Effector memory CD8-positive, alpha-beta T cell (primary cell): ENCODE measurements at regions not wholly inside any gene's neighbourhood (a gene's known extent, or its start where the extent isn't known, plus 50 kb on each side); places are given as distances from the start of the nearest gene placed in this dataset.

Experiments
- ATAC-seq: fragments of 150-1000 bp; cut with Tn5 transposase; replicated peaks from 2 replicates; pipeline ENCODE4 v1.10.0; 2021; ENCODE audit warnings: mild to moderate bottlenecking, moderate library complexity
- DNase-seq, 3 experiments: peaks; one replicate each; pipeline ENCODE4 v3.0.0; 2021
- H3K27ac Mint-ChIP-seq, 2 donors: one replicate each; pipeline ENCODE4 v1.8.0; 2022; ENCODE audit warnings: mild to moderate bottlenecking in 2 of 2, mixed read lengths in 2 of 2, moderate library complexity in 2 of 2
- H3K27me3 Mint-ChIP-seq, 2 donors: one replicate each; pipeline ENCODE4 v1.8.0; 2022; ENCODE audit warnings: mixed read lengths in 2 of 2
- H3K36me3 Mint-ChIP-seq: one replicate; pipeline ENCODE4 v1.8.0; 2022; ENCODE audit warnings: mild to moderate bottlenecking, moderate library complexity, mixed read lengths; ENCODE audit not compliant: insufficient read depth
- H3K4me1 Mint-ChIP-seq, 2 donors: one replicate each; pipeline ENCODE4 v1.8.0; 2022; ENCODE audit warnings: low read depth in 2 of 2, mixed read lengths in 2 of 2
- H3K4me3 Mint-ChIP-seq, 2 donors: one replicate each; pipeline ENCODE4 v1.8.0; 2022; ENCODE audit warnings: mild to moderate bottlenecking in 2 of 2, mixed read lengths in 2 of 2, moderate library complexity in 2 of 2
- H3K9me3 Mint-ChIP-seq, 2 donors: one replicate each; pipeline ENCODE4 v1.8.0; 2022; ENCODE audit warnings: mixed read lengths in 2 of 2

DNA sequence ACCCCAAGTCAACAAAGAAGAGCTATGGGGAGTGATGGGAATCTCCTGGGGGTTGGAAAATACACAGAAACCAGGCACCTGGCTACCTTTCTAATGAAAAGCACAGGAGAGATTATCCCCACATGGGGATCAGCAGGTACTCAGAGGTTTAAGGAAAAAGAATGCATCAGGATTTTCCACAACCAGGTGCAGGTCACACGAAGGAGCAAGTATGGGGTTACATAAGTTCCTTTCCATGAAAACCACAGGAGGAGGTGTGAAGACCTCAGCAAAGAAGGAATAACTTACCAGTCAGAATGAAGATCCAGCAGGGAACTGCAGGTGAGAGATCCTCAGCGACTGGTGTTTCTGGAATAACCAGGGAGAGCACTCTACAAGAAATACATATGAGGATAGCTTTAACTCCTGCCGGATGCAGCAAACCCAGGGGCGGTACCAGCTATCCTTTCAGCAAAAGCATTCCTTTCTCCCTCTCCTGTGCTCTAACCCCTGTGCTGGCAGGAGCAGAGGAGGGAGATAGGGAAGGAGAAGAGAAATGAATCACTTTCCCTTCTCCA lies 116.7 kb upstream of the TMEM106B start:
- no peaks in the 10 kb centered on the region for H3K4me1 Mint-ChIP-seq
- no peak overlapping the region for H3K4me3 Mint-ChIP-seq
- ATAC-seq (no peak), DNase-seq (no peak)
- H3K36me3 Mint-ChIP-seq, result no peaks in the 10 kb centered on the region
- no peak overlapping the region for H3K27ac Mint-ChIP-seq
- no peaks in the 10 kb centered on the region for H3K9me3 Mint-ChIP-seq
- peaks cover 14 to 20% of the 10 kb centered on the region in 2 donors for H3K27me3 Mint-ChIP-seq

DNA sequence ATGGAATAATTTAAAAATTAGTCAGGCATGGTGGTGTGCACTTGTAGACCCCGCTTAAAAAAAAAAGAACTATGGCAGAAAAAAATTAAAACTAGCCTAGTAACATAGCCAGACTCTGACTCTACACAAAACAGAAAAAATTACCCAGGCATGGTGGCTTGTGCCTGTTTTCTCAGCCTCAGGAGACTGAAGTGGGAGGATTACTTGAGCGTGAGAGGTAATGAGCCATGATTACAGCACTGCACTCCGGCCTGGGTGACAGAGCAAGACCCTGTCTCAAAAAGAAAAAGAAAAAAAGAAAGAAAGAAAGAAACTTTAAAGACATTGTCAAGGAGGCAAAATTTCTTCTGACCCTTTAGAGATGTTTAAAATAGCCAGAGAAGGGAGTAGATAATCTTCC lies 109.0 kb upstream of the TMEM106B start:
- H3K27ac Mint-ChIP-seq, result no peak overlapping the region
- DNase-seq, result no peak
- no peaks in the 10 kb centered on the region for H3K36me3 Mint-ChIP-seq
- H3K27me3 Mint-ChIP-seq, result no peaks in the 10 kb centered on the region
- no peaks in the 10 kb centered on the region for H3K4me1 Mint-ChIP-seq
- no peak overlapping the region for H3K4me3 Mint-ChIP-seq
- H3K9me3 Mint-ChIP-seq, result no peaks in the 10 kb centered on the region
- no peak for ATAC-seq

- ATAC-seq (no peak), DNase-seq (no peak)
- Mint-ChIP-seq H3K9me3 (no peaks in the 10 kb centered on the region), H3K27ac (no peak overlapping the region), H3K27me3 (no peaks in the 10 kb centered on the region), H3K4me3 (no peak overlapping the region), H3K36me3 (no peaks in the 10 kb centered on the region), H3K4me1 (no peaks in the 10 kb centered on the region)
These were observed 108.6 kb upstream of the TMEM106B start for GRCh38 chr7:12102527-12102926.

- H3K27ac Mint-ChIP-seq, result no peak overlapping the region
- no peak for ATAC-seq
- DNase-seq, result no peak
- peaks cover 2 to 3% of the 10 kb centered on the region in 2 donors for H3K27me3 Mint-ChIP-seq
- no peak overlapping the region for H3K4me3 Mint-ChIP-seq
- H3K4me1 Mint-ChIP-seq, result no peaks in the 10 kb centered on the region
- no peaks in the 10 kb centered on the region for H3K9me3 Mint-ChIP-seq
- H3K36me3 Mint-ChIP-seq, result no peaks in the 10 kb centered on the region
These were observed 107.1 kb upstream of the TMEM106B start for GRCh38 chr7:12103948-12104347.

GRCh38 chr7:12107381-12107780 lies 103.7 kb upstream of the TMEM106B start:
- Mint-ChIP-seq H3K4me3 (no peak overlapping the region), H3K27ac (no peak overlapping the region), H3K36me3 (no peaks in the 10 kb centered on the region), H3K27me3 (peaks cover 30 to 32% of the 10 kb centered on the region in 2 donors), H3K4me1 (peaks cover 3 to 7% of the 10 kb centered on the region in 2 donors), H3K9me3 (no peaks in the 10 kb centered on the region)
- ATAC-seq, result no peak
- no peak for DNase-seq

- ATAC-seq (no peak), DNase-seq (no peak)
- Mint-ChIP-seq H3K27ac (no peak overlapping the region), H3K36me3 (no peaks in the 10 kb centered on the region), H3K4me1 (peaks cover 3 to 7% of the 10 kb centered on the region in 2 donors), H3K4me3 (no peak overlapping the region), H3K27me3 (peaks cover 35 to 37% of the 10 kb centered on the region in 2 donors), H3K9me3 (no peaks in the 10 kb centered on the region)
These were observed 103.2 kb upstream of the TMEM106B start for GRCh38 chr7:12107841-12108254.

- peaks cover 3 to 7% of the 10 kb centered on the region in 2 donors for H3K4me1 Mint-ChIP-seq
- no peak for DNase-seq
These were observed 100.7 kb upstream of the TMEM106B start for GRCh38 chr7:12110425-12110824.

DNA sequence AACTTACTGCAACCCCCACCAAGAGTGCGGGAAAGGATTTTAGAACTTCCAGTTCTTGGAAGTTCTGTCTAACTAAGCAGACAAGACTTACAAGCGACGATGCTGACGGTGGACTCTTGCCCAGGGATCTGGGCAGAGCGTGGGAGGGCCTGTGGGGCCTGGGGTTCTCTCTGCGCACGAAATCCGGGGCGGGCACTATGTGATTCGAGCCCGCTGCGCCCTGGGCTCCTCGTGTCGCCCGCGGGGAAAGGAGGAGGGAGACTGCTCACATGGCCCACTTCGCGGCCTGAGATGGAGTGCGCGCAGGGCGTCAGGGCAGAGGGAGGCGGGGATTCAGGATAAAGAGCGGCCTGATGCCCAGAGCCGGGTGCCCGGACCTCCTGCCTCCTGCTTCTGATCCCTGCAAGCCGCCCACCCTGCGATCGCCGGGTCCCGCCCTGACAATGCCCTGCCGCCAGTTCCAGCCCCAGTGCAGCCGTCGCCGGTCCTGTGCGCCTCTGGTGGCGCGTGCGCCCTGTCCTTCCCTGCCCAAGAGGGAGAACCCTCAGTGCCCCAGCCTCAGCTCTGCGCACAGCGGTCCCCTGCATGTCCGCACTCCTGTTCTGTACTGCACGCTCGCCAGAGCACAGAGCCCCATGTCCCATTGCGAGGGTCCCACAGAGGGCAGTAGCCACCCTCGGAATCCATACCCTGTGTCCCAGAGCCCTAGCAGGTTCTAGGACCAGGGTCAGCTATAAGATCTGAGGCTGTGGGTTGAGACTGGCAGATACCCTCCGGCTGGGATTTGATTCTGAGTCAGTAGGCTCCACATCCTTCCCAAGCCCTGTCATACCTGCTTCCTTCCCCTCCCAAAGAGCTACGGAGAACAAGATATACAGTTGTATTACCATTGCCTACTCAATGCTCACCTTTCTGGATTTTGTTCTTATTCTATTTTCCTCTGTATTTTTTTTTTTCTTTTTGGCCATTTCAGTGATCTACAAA lies 99.4 kb upstream of the TMEM106B start:
- DNase-seq (peak in 1 of 3 experiments; percentile 2), ATAC-seq (peak; percentile 79)
- H3K4me3 Mint-ChIP-seq, result peak overlapping the region; percentile 51 to 69
- no peak overlapping the region for H3K27ac Mint-ChIP-seq
- H3K9me3 Mint-ChIP-seq, result no peaks in the 10 kb centered on the region
- peaks cover 52 to 56% of the 10 kb centered on the region in 2 donors for H3K27me3 Mint-ChIP-seq
- H3K36me3 Mint-ChIP-seq, result no peaks in the 10 kb centered on the region
- peaks cover 3 to 7% of the 10 kb centered on the region in 2 donors for H3K4me1 Mint-ChIP-seq

More at GRCh38 chr7:12110425-12110824, 100.7 kb upstream of the TMEM106B start:
- peaks cover 50 to 52% of the 10 kb centered on the region in 2 donors for H3K27me3 Mint-ChIP-seq
- no peak overlapping the region for H3K4me3 Mint-ChIP-seq
- ATAC-seq, result no peak
- no peak overlapping the region for H3K27ac Mint-ChIP-seq
- no peaks in the 10 kb centered on the region for H3K36me3 Mint-ChIP-seq
- H3K9me3 Mint-ChIP-seq, result no peaks in the 10 kb centered on the region

DNA sequence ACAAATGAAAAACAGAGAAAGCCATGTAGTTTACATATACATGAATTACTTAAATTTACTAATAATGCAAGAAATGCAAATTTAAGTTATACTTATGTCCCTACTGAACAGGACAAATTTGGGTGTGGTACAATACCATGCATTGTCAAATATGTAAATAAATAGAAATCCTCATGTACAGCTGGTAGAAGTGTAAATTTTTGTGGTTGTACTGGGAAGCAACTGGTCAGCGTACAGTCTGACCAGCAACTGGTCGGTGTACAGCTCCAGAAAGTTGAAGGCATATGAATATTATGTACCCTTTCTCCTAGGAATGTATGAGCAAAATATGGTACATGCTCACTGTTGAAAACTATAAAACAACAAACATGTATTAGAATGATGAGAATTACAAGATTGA lies 93.9 kb upstream of the TMEM106B start:
- Mint-ChIP-seq H3K9me3 (no peaks in the 10 kb centered on the region), H3K4me3 (no peak overlapping the region), H3K27me3 (peaks cover 25 to 30% of the 10 kb centered on the region in 2 donors), H3K27ac (no peak overlapping the region), H3K4me1 (peaks cover 0 to 2% of the 10 kb centered on the region in 2 donors), H3K36me3 (no peaks in the 10 kb centered on the region)
- ATAC-seq, result no peak
- DNase-seq, result no peak

DNA sequence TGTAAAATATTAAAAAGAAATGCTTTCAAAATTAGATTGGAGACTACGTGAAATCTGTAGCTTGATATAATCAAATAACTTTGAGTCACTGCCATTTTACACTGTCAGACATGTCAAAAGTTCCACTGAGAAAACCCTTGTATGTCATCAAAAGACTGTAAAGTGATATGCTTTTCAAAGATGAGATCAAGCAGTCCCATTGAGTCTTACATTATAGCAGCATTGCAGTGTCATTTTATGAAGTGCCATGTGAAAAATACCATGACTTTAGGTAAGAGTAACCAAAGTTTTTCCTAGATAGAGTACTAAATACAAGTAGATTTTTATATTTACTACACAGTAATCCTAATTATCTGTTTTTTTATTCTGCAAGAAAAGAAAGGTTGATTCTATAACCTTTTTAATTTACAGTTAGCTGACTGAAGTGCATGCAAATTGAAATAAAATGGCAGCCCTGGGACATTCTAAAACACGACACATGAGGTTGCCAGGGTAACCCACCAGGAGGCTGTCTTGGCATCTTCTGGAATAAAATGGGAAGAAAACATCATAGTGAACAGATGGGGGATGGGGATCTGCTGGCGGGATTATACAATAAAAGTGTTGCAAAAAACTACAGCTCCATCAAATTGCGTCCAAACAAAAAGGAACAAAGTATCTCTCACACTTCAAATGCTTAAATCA lies 91.3 kb upstream of the TMEM106B start:
- Mint-ChIP-seq H3K4me1 (no peaks in the 10 kb centered on the region), H3K4me3 (no peak overlapping the region), H3K9me3 (no peaks in the 10 kb centered on the region), H3K27me3 (peaks cover 27 to 29% of the 10 kb centered on the region in 2 donors), H3K27ac (no peak overlapping the region), H3K36me3 (no peaks in the 10 kb centered on the region)
- ATAC-seq (no peak), DNase-seq (no peak)

- Mint-ChIP-seq H3K27me3 (peaks cover 34 to 36% of the 10 kb centered on the region in 2 donors), H3K36me3 (no peaks in the 10 kb centered on the region), H3K4me1 (no peaks in the 10 kb centered on the region), H3K27ac (no peak overlapping the region), H3K9me3 (no peaks in the 10 kb centered on the region), H3K4me3 (no peak overlapping the region)
- ATAC-seq (no peak), DNase-seq (no peak)
These were observed 90.5 kb upstream of the TMEM106B start for GRCh38 chr7:12120632-12121031.

DNA sequence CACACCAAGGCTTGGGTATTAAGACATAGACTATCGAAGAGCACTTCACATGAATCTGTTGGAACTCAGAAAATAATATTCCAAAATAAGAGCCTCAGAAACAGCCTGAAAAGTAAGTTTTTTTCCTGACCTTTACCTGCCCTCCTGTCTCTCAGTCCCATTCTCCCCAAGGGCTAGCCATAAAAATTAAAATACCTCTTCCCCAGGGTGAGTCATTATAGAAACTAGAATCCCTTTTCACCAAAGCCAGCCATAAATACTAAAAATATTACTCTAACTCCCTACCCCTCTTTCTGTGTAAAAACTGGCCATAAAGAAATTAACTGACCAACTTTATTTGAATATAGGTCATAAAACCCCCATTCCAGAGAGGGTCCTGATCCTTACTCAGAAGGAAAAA lies 87.9 kb upstream of the TMEM106B start:
- Mint-ChIP-seq H3K27ac (no peak overlapping the region), H3K9me3 (no peaks in the 10 kb centered on the region), H3K4me1 (no peaks in the 10 kb centered on the region), H3K36me3 (no peaks in the 10 kb centered on the region), H3K27me3 (peaks cover 36 to 38% of the 10 kb centered on the region in 2 donors), H3K4me3 (no peak overlapping the region)
- DNase-seq (no peak), ATAC-seq (no peak)

DNA sequence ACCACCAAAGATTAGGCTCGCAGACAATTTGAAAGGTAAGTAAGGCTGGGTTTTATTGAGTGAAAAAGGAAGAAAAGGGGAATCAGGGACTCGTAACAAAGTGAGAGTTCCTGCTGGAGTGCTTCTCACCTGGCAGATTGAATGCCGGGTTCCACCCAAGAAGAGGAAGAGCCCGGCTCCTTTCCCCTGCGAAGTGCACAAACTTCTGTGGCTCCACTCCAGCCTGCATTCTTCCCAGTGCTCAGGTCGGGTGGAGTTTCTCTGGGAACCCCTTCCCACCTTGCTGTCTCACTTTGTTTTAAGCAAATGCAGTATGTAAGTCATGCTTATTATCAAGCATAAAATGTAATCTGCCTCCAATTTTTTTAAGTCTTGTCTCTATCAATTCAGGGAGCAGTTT lies 87.1 kb upstream of the TMEM106B start:
- DNase-seq (no peak), ATAC-seq (no peak)
- H3K36me3 Mint-ChIP-seq, result no peaks in the 10 kb centered on the region
- no peak overlapping the region for H3K27ac Mint-ChIP-seq
- no peaks in the 10 kb centered on the region for H3K9me3 Mint-ChIP-seq
- peaks cover 36 to 38% of the 10 kb centered on the region in 2 donors for H3K27me3 Mint-ChIP-seq
- no peak overlapping the region for H3K4me3 Mint-ChIP-seq
- H3K4me1 Mint-ChIP-seq, result no peaks in the 10 kb centered on the region
